ENCODE measurements at regions not wholly inside any gene's neighbourhood (a gene's known extent, or its start where the extent isn't known, plus 50 kb on each side); places are given as distances from the start of the nearest gene placed in this dataset.
"Not testable (repeated sequence)": the region's sequence is repeated elsewhere in the genome, so short reads cannot be mapped to it uniquely, and the experiment has no call there.

DNA sequence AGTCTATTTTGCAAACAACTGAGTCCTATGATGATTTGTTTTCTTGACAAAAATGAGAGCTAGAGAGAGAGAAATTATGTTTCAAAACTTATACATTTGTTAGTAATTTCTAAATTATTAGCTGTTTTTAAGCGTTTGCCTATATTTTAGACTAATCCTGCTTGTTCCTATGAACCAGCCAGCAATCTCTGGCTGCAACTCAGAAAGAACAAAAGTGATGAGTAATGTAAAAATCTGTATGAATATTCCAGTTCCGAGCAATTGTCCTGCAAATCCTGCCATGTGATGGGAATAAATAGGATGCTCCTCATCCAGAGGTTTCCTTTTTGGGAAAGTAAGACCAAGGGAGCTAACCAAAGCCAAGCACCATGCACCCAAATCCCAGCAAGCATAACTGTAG lies 228.3 kb upstream of the GBE1 start:
- intact Hi-C loops (cut with DNase I) = no loop called here

DNA sequence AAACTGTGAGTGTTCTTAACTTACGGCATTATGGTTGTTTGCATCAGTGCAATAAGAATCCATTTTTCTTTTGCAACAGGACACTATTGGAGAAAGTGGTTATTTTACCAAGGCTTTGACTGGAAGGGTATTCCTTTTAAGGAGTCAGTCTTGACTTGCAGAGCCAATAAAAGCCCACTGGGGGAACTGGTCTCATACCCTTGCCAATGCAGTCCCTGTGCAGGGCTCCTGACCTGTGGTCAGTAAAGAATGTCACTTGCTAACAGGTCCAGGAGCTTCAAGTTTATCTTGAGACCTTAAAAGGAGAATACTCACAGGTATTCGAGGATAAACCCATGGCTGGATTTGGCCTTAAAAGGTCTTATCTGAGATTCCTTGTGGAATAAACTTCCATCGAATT lies 227.8 kb upstream of the GBE1 start:
- Histone ChIP-seq H3K9me3 (ENCODE audit: control insufficient read depth in 2 of 3, insufficient read depth in 1 of 3, low read length in 3 of 3) (no peaks in the 10 kb centered on the region), H3K27me3 (ENCODE audit: control insufficient read depth, insufficient read depth, low read length) (no peaks in the 10 kb centered on the region), H3K36me3 (ENCODE audit: control insufficient read depth in 2 of 3, insufficient read depth in 3 of 3, low read length in 3 of 3) (no peaks in the 10 kb centered on the region), H3K4me1 (ENCODE audit: control insufficient read depth in 2 of 3, insufficient read depth in 2 of 3, low read depth in 1 of 3, low read length in 3 of 3) (no peaks in the 10 kb centered on the region), H3K27ac (ENCODE audit: low read depth in 2 of 2, low read length in 2 of 2) (no peak overlapping the region), H3K9ac (ENCODE audit: low read length in 3 of 3) (no peak overlapping the region), H3K4me3 (ENCODE audit: low read length in 3 of 3) (no peak overlapping the region)
- TF ChIP-seq, protein P1, sequence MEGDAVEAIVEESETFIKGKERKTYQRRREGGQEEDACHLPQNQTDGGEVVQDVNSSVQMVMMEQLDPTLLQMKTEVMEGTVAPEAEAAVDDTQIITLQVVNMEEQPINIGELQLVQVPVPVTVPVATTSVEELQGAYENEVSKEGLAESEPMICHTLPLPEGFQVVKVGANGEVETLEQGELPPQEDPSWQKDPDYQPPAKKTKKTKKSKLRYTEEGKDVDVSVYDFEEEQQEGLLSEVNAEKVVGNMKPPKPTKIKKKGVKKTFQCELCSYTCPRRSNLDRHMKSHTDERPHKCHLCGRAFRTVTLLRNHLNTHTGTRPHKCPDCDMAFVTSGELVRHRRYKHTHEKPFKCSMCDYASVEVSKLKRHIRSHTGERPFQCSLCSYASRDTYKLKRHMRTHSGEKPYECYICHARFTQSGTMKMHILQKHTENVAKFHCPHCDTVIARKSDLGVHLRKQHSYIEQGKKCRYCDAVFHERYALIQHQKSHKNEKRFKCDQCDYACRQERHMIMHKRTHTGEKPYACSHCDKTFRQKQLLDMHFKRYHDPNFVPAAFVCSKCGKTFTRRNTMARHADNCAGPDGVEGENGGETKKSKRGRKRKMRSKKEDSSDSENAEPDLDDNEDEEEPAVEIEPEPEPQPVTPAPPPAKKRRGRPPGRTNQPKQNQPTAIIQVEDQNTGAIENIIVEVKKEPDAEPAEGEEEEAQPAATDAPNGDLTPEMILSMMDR (IDR thresholded peaks at IDR 0.05; ENCODE audit: borderline replicate concordance, extremely low read depth, insufficient read depth) = no peak
- intact Hi-C loops (cut with DNase I) = no loop called here
- DNase-seq (no peak), FAIRE-seq (no peak)

More for the DNA sequence above, 228.3 kb upstream of the GBE1 start:
- TF ChIP-seq, protein P1 (IDR thresholded peaks at IDR 0.05; ENCODE audit: borderline replicate concordance, extremely low read depth, insufficient read depth) = no peak
- H3K27me3 ChIP-seq (ENCODE audit: control insufficient read depth, insufficient read depth, low read length) = no peaks in the 10 kb centered on the region
- no peak overlapping the region for H3K4me3 ChIP-seq (ENCODE audit: low read length in 3 of 3)
- H3K36me3 ChIP-seq (ENCODE audit: control insufficient read depth in 2 of 3, insufficient read depth in 3 of 3, low read length in 3 of 3) = no peaks in the 10 kb centered on the region
- FAIRE-seq = no peak
- H3K4me1 ChIP-seq (ENCODE audit: control insufficient read depth in 2 of 3, insufficient read depth in 2 of 3, low read depth in 1 of 3, low read length in 3 of 3) = no peaks in the 10 kb centered on the region
- DNase-seq = no peak
- H3K9me3 ChIP-seq (ENCODE audit: control insufficient read depth in 2 of 3, insufficient read depth in 1 of 3, low read length in 3 of 3) = no peaks in the 10 kb centered on the region
- H3K27ac ChIP-seq (ENCODE audit: low read depth in 2 of 2, low read length in 2 of 2) = no peak overlapping the region
- no peak overlapping the region for H3K9ac ChIP-seq (ENCODE audit: low read length in 3 of 3)

DNA sequence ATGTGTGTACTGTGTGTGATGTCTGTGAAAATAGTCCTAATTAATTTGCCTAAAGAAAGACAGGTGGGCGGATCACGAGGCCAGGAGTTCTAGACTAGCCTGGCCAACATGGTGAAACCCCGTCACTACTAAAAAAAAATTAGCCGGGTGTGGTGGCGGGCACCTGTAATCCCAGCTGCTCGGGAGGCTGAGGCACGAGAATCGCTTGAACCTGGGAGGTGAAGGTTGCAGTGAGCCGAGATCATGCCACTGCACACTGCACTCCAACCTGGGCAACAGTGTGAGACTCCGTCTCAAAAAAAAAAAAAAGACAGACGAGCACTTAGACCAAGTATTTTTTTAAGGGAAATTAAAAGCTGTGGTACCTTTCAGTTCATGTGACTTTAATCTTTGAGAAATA lies 226.0 kb upstream of the GBE1 start:
- FAIRE-seq; H3K27ac ChIP-seq (ENCODE audit: low read depth in 2 of 2, low read length in 2 of 2); H3K9ac ChIP-seq (ENCODE audit: low read length in 3 of 3); H3K9me3 ChIP-seq (ENCODE audit: control insufficient read depth in 2 of 3, insufficient read depth in 1 of 3, low read length in 3 of 3); H3K36me3 ChIP-seq (ENCODE audit: control insufficient read depth in 2 of 3, insufficient read depth in 3 of 3, low read length in 3 of 3); H3K4me3 ChIP-seq (ENCODE audit: low read length in 3 of 3); intact Hi-C loops (cut with DNase I); H3K27me3 ChIP-seq (ENCODE audit: control insufficient read depth, insufficient read depth, low read length); DNase-seq; H3K4me1 ChIP-seq (ENCODE audit: control insufficient read depth in 2 of 3, insufficient read depth in 2 of 3, low read depth in 1 of 3, low read length in 3 of 3): not testable (repeated sequence)

DNA sequence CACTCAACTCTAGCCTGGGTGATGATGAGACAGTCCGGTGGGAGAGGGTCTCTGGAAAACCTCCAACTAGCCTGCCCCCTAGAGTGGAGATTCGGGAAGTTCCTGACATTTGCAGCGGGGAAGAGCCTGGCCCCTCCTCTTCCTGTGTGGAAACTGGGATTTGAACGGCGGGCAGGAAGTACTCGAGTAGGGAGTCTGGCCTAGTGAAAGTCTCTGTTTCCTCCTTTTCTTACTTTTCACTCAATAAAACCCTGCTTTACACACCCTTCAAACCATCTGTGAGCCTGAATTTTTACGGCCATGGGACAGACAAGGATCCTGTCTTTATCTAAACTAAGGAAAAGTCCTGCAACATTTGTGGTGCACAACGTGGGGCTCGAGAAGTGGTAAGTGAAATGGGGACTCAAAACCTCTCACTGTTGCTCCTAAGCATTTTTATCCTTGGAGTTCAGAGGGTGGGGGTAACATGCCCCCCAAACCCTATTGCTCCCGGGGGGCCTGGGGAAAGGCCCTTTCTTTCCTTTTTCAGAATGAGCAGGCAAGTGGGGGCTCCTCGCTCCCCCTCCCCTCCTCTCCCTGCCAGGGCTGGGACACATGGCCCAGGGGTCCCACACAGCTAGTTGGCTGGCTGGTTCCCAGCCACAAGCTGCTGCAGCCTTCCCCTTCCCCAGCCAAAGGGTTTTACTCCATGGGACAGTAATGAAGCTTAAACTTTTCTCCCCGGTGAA lies 224.7 kb upstream of the GBE1 start:
- H3K36me3 ChIP-seq (ENCODE audit: control insufficient read depth in 2 of 3, insufficient read depth in 3 of 3, low read length in 3 of 3) = no peaks in the 10 kb centered on the region
- no peak overlapping the region for H3K4me3 ChIP-seq (ENCODE audit: low read length in 3 of 3)
- FAIRE-seq (no peak), DNase-seq (no peak)
- no peak overlapping the region for H3K9ac ChIP-seq (ENCODE audit: low read length in 3 of 3)
- TF ChIP-seq, protein P1 (IDR thresholded peaks at IDR 0.05; ENCODE audit: borderline replicate concordance, extremely low read depth, insufficient read depth) = no peak
- intact Hi-C loops (cut with DNase I) = no loop called here
- no peaks in the 10 kb centered on the region for H3K4me1 ChIP-seq (ENCODE audit: control insufficient read depth in 2 of 3, insufficient read depth in 2 of 3, low read depth in 1 of 3, low read length in 3 of 3)
- H3K27me3 ChIP-seq (ENCODE audit: control insufficient read depth, insufficient read depth, low read length) = no peaks in the 10 kb centered on the region
- no peak overlapping the region for H3K27ac ChIP-seq (ENCODE audit: low read depth in 2 of 2, low read length in 2 of 2)
- H3K9me3 ChIP-seq (ENCODE audit: control insufficient read depth in 2 of 3, insufficient read depth in 1 of 3, low read length in 3 of 3) = no peaks in the 10 kb centered on the region
